ENCODE measurements at regions not wholly inside any gene's neighbourhood (a gene's known extent, or its start where the extent isn't known, plus 50 kb on each side); places are given as distances from the start of the nearest gene placed in this dataset.

DNA sequence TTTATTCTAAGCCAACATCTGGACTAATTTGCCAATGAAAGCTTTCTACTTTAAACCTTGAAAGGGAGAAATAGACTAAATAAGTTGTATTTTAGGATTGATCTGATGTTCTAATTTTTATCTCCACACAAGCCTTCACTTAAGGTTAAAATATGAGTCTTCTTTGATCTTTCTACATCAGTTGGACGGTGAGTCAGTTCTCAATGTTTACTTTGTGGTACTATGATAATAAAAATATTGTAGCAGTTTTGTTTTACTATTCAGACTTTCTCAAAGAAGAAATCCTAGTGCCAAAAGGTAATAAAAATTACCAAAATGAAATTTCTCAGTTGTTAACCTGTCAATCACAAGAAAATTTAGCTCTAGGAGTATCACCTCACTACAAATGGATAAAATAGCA, 203.5 kb upstream of the RGMB start:
- TF ChIP-seq EZH2 (IDR thresholded peaks at IDR 0.05) (no peak), POLR2AphosphoS5 (IDR thresholded peaks at IDR 0.05; ENCODE audit: borderline replicate concordance, low read depth, low read length) (no peak)

Measured in SK-N-MC (cell line).